ENCODE measurements at regions not wholly inside any gene's neighbourhood (a gene's known extent, or its start where the extent isn't known, plus 50 kb on each side); places are given as distances from the start of the nearest gene placed in this dataset.
"Not testable (repeated sequence)": the region's sequence is repeated elsewhere in the genome, so short reads cannot be mapped to it uniquely, and the experiment has no call there.

GRCh38 chr16:16625140-16625539, 246.2 kb downstream of the NPIPA7 start:
- DNase-seq, result not testable (repeated sequence)

- not testable (repeated sequence) for DNase-seq
Observed at GRCh38 chr16:16627865-16628264, 248.9 kb downstream of the NPIPA7 start.

- DNase-seq, result not testable (repeated sequence)
Observed at GRCh38 chr16:16638231-16638630, 259.3 kb downstream of the NPIPA7 start.

GRCh38 chr16:16638714-16639113, 259.8 kb downstream of the NPIPA7 start:
- not testable (repeated sequence) for DNase-seq

- not testable (repeated sequence) for DNase-seq
Observed at GRCh38 chr16:16643828-16644227, 264.9 kb downstream of the NPIPA7 start.

GRCh38 chr16:16648002-16648401, 269.1 kb downstream of the NPIPA7 start:
- not testable (repeated sequence) for DNase-seq

- not testable (repeated sequence) for DNase-seq
Observed at GRCh38 chr16:16672180-16672812, 293.4 kb downstream of the NPIPA7 start.

GRCh38 chr16:16674820-16675219, 295.9 kb downstream of the NPIPA7 start:
- not testable (repeated sequence) for DNase-seq

GRCh38 chr16:16721849-16722248, 342.9 kb downstream of the NPIPA7 start:
- not testable (repeated sequence) for DNase-seq

- DNase-seq, result not testable (repeated sequence)
Observed at GRCh38 chr16:16722666-16723065, 343.7 kb downstream of the NPIPA7 start.

GRCh38 chr16:16723819-16724519, 345.0 kb downstream of the NPIPA7 start:
- not testable (repeated sequence) for DNase-seq

GRCh38 chr16:16727048-16727447, 348.1 kb downstream of the NPIPA7 start:
- not testable (repeated sequence) for DNase-seq

- DNase-seq, result not testable (repeated sequence)
Observed at GRCh38 chr16:16742573-16742972, 363.6 kb downstream of the NPIPA7 start.

GRCh38 chr16:16754992-16755667, 376.2 kb downstream of the NPIPA7 start:
- not testable (repeated sequence) for DNase-seq

- no peak for DNase-seq
Observed at GRCh38 chr16:16763449-16763848, 384.5 kb downstream of the NPIPA7 start.

GRCh38 chr16:16770717-16771116, 391.8 kb downstream of the NPIPA7 start:
- DNase-seq, result not testable (repeated sequence)

GRCh38 chr16:16774389-16774788, 395.4 kb downstream of the NPIPA7 start:
- DNase-seq, result no peak

- DNase-seq, result no peak
Observed at GRCh38 chr16:16778332-16778731, 399.4 kb downstream of the NPIPA7 start.

GRCh38 chr16:16780588-16780987, 401.6 kb downstream of the NPIPA7 start:
- DNase-seq, result no peak

- no peak for DNase-seq
Observed at GRCh38 chr16:16782153-16782552, 403.2 kb downstream of the NPIPA7 start.

- DNase-seq, result no peak
Observed at GRCh38 chr16:16788004-16788403, 409.1 kb downstream of the NPIPA7 start.

- no peak for DNase-seq
Observed at GRCh38 chr16:16790597-16790996, 411.7 kb downstream of the NPIPA7 start.

- DNase-seq, result no peak
Observed at GRCh38 chr16:16791051-16791450, 412.1 kb downstream of the NPIPA7 start.

GRCh38 chr16:16797239-16797638, 418.3 kb downstream of the NPIPA7 start:
- no peak for DNase-seq

All from activated effector memory CD4-positive, alpha-beta T cell treated with anti-CD3 and anti-CD28 coated beads, Interleukin-2, amount 50 U/mL, for 16 hours (primary cell).